ENCODE measurements at regions not wholly inside any gene's neighbourhood (a gene's known extent, or its start where the extent isn't known, plus 50 kb on each side); places are given as distances from the start of the nearest gene placed in this dataset.
A peak's percentile ranks its signal among the peaks of the same experiment; 100 is the strongest.

- no peak overlapping the region for H3K4me3 Mint-ChIP-seq
- H3K36me3 Mint-ChIP-seq, result no peaks in the 10 kb centered on the region
- ATAC-seq (replicated peaks) (no peak), DNase-seq (no peak)
- H3K4me1 Mint-ChIP-seq, result no peaks in the 10 kb centered on the region
- H3K27ac Mint-ChIP-seq, result no peak overlapping the region
- H3K27me3 Mint-ChIP-seq, result no peaks in the 10 kb centered on the region
- peaks cover 0 to 1% of the 10 kb centered on the region in 2 donors for H3K9me3 Mint-ChIP-seq
These were observed 179.2 kb upstream of the PDE3A start for GRCh38 chr12:20188930-20189653.

- Mint-ChIP-seq H3K36me3 (no peaks in the 10 kb centered on the region), H3K9me3 (peaks cover 0 to 1% of the 10 kb centered on the region in 2 donors), H3K27ac (no peak overlapping the region), H3K4me1 (no peaks in the 10 kb centered on the region), H3K27me3 (no peaks in the 10 kb centered on the region), H3K4me3 (no peak overlapping the region)
- ATAC-seq (replicated peaks) (no peak), DNase-seq (no peak)
These were observed 178.6 kb upstream of the PDE3A start for GRCh38 chr12:20189767-20190166.

- Mint-ChIP-seq H3K4me3 (no peak overlapping the region), H3K4me1 (no peaks in the 10 kb centered on the region), H3K27me3 (no peaks in the 10 kb centered on the region), H3K9me3 (peaks cover 0 to 10% of the 10 kb centered on the region in 2 donors), H3K27ac (no peak overlapping the region), H3K36me3 (no peaks in the 10 kb centered on the region)
- ATAC-seq (replicated peaks) (no peak), DNase-seq (no peak)
These were observed 174.2 kb upstream of the PDE3A start for GRCh38 chr12:20194171-20194570.

GRCh38 chr12:20196767-20197166 is 171.6 kb upstream of the PDE3A start:
- Mint-ChIP-seq H3K4me3 (no peak overlapping the region), H3K27ac (no peak overlapping the region), H3K36me3 (no peaks in the 10 kb centered on the region), H3K4me1 (no peaks in the 10 kb centered on the region), H3K9me3 (peaks cover 0 to 10% of the 10 kb centered on the region in 2 donors), H3K27me3 (no peaks in the 10 kb centered on the region)
- no peak for DNase-seq
- no peak for ATAC-seq (replicated peaks)

GRCh38 chr12:20197411-20197810 is 170.9 kb upstream of the PDE3A start:
- H3K4me1 Mint-ChIP-seq, result no peaks in the 10 kb centered on the region
- DNase-seq, result no peak
- no peaks in the 10 kb centered on the region for H3K36me3 Mint-ChIP-seq
- no peak overlapping the region for H3K27ac Mint-ChIP-seq
- H3K9me3 Mint-ChIP-seq, result peaks cover 0 to 10% of the 10 kb centered on the region in 2 donors
- no peak for ATAC-seq (replicated peaks)
- no peak overlapping the region for H3K4me3 Mint-ChIP-seq
- no peaks in the 10 kb centered on the region for H3K27me3 Mint-ChIP-seq

- H3K9me3 Mint-ChIP-seq, result peaks cover 0 to 10% of the 10 kb centered on the region in 2 donors
- no peaks in the 10 kb centered on the region for H3K36me3 Mint-ChIP-seq
- ATAC-seq (replicated peaks), result no peak
- H3K4me1 Mint-ChIP-seq, result no peaks in the 10 kb centered on the region
- no peak for DNase-seq
- H3K4me3 Mint-ChIP-seq, result no peak overlapping the region
- H3K27ac Mint-ChIP-seq, result no peak overlapping the region
- no peaks in the 10 kb centered on the region for H3K27me3 Mint-ChIP-seq
These were observed 168.6 kb upstream of the PDE3A start for GRCh38 chr12:20199780-20200179.

- no peak overlapping the region for H3K4me3 Mint-ChIP-seq
- H3K9me3 Mint-ChIP-seq, result peaks cover 0 to 7% of the 10 kb centered on the region in 2 donors
- no peak overlapping the region for H3K27ac Mint-ChIP-seq
- no peaks in the 10 kb centered on the region for H3K4me1 Mint-ChIP-seq
- ATAC-seq (replicated peaks) (no peak), DNase-seq (no peak)
- no peaks in the 10 kb centered on the region for H3K36me3 Mint-ChIP-seq
- no peaks in the 10 kb centered on the region for H3K27me3 Mint-ChIP-seq
These were observed 166.6 kb upstream of the PDE3A start for GRCh38 chr12:20201733-20202132.

GRCh38 chr12:20205854-20206253 is 162.5 kb upstream of the PDE3A start:
- Mint-ChIP-seq H3K36me3 (no peaks in the 10 kb centered on the region), H3K27ac (no peak overlapping the region), H3K9me3 (no peaks in the 10 kb centered on the region), H3K27me3 (no peaks in the 10 kb centered on the region), H3K4me1 (no peaks in the 10 kb centered on the region), H3K4me3 (no peak overlapping the region)
- DNase-seq (no peak), ATAC-seq (replicated peaks) (no peak)

GRCh38 chr12:20206410-20206809 is 161.9 kb upstream of the PDE3A start:
- DNase-seq (no peak), ATAC-seq (replicated peaks) (no peak)
- H3K27me3 Mint-ChIP-seq, result no peaks in the 10 kb centered on the region
- H3K27ac Mint-ChIP-seq, result no peak overlapping the region
- H3K4me3 Mint-ChIP-seq, result no peak overlapping the region
- no peaks in the 10 kb centered on the region for H3K9me3 Mint-ChIP-seq
- H3K36me3 Mint-ChIP-seq, result no peaks in the 10 kb centered on the region
- H3K4me1 Mint-ChIP-seq, result no peaks in the 10 kb centered on the region

GRCh38 chr12:20210621-20211215 is 157.6 kb upstream of the PDE3A start:
- ATAC-seq (replicated peaks) (peak in 1 of 2 donors; percentile 34), DNase-seq (no peak)
- no peaks in the 10 kb centered on the region for H3K36me3 Mint-ChIP-seq
- no peaks in the 10 kb centered on the region for H3K9me3 Mint-ChIP-seq
- H3K4me3 Mint-ChIP-seq, result no peak overlapping the region
- H3K4me1 Mint-ChIP-seq, result peaks cover 0 to 11% of the 10 kb centered on the region in 2 donors
- H3K27ac Mint-ChIP-seq, result no peak overlapping the region
- no peaks in the 10 kb centered on the region for H3K27me3 Mint-ChIP-seq

GRCh38 chr12:20211541-20211940 is 156.8 kb upstream of the PDE3A start:
- no peaks in the 10 kb centered on the region for H3K27me3 Mint-ChIP-seq
- DNase-seq, result no peak
- H3K4me3 Mint-ChIP-seq, result no peak overlapping the region
- H3K9me3 Mint-ChIP-seq, result peaks cover 2 to 6% of the 10 kb centered on the region in 2 donors
- H3K36me3 Mint-ChIP-seq, result no peaks in the 10 kb centered on the region
- no peak for ATAC-seq (replicated peaks)
- H3K4me1 Mint-ChIP-seq, result peaks cover 0 to 11% of the 10 kb centered on the region in 2 donors
- no peak overlapping the region for H3K27ac Mint-ChIP-seq

- H3K27ac Mint-ChIP-seq, result no peak overlapping the region
- DNase-seq (no peak), ATAC-seq (replicated peaks) (no peak)
- H3K4me1 Mint-ChIP-seq, result peaks cover 0 to 11% of the 10 kb centered on the region in 2 donors
- H3K9me3 Mint-ChIP-seq, result peaks cover 2 to 7% of the 10 kb centered on the region in 2 donors
- no peaks in the 10 kb centered on the region for H3K36me3 Mint-ChIP-seq
- H3K27me3 Mint-ChIP-seq, result no peaks in the 10 kb centered on the region
- H3K4me3 Mint-ChIP-seq, result no peak overlapping the region
These were observed 156.3 kb upstream of the PDE3A start for GRCh38 chr12:20211981-20212421.

GRCh38 chr12:20212658-20213555 is 155.4 kb upstream of the PDE3A start:
- no peak overlapping the region for H3K27ac Mint-ChIP-seq
- H3K4me3 Mint-ChIP-seq, result no peak overlapping the region
- no peaks in the 10 kb centered on the region for H3K36me3 Mint-ChIP-seq

GRCh38 chr12:20213723-20214625 is 154.4 kb upstream of the PDE3A start:
- DNase-seq (no peak), ATAC-seq (replicated peaks) (no peak)
- H3K9me3 Mint-ChIP-seq, result peaks cover 2 to 7% of the 10 kb centered on the region in 2 donors
- H3K36me3 Mint-ChIP-seq, result no peaks in the 10 kb centered on the region
- no peaks in the 10 kb centered on the region for H3K27me3 Mint-ChIP-seq
- H3K27ac Mint-ChIP-seq, result no peak overlapping the region
- H3K4me3 Mint-ChIP-seq, result no peak overlapping the region
- peaks cover 0 to 11% of the 10 kb centered on the region in 2 donors for H3K4me1 Mint-ChIP-seq

More at GRCh38 chr12:20212658-20213555, 155.4 kb upstream of the PDE3A start:
- H3K9me3 Mint-ChIP-seq, result peaks cover 2 to 7% of the 10 kb centered on the region in 2 donors
- peaks cover 0 to 11% of the 10 kb centered on the region in 2 donors for H3K4me1 Mint-ChIP-seq
- DNase-seq, result no peak
- no peak for ATAC-seq (replicated peaks)
- H3K27me3 Mint-ChIP-seq, result no peaks in the 10 kb centered on the region

Measured in stimulated activated naive B cell treated with anti-CD40 and anti-IgM and Interleukin-4, amounts not matched to agents 10 μg/mL and 1 μg/mL and 100 μg/mL, for 72 hours (primary cell).